Stimulated activated CD4-positive, alpha-beta T cell treated with anti-CD3 and anti-CD28 coated beads, Interleukin-12 subunit alpha, Interleukin-12 subunit beta, amount 100 ng/mL, for 24 hours (primary cell): ENCODE measurements at regions not wholly inside any gene's neighbourhood (a gene's known extent, or its start where the extent isn't known, plus 50 kb on each side); places are given as distances from the start of the nearest gene placed in this dataset.

Experiments used
- DNase-seq, 2 experiments: peaks; one replicate each; pipeline ENCODE4 v3.0.0-alpha.2; 2020; ENCODE audit warnings: low read depth in 2 of 2

GRCh38 chr14:86521843-86522242, 991.9 kb downstream of the FLRT2 start:
- DNase-seq, result no peak

GRCh38 chr14:86521031-86521730, 991.2 kb downstream of the FLRT2 start:
- DNase-seq, result no peak

- no peak for DNase-seq
These were observed 988.4 kb downstream of the FLRT2 start for GRCh38 chr14:86518298-86518697.

- DNase-seq, result no peak
These were observed 985.3 kb downstream of the FLRT2 start for GRCh38 chr14:86515195-86515594.

GRCh38 chr14:86513564-86513963, 983.6 kb downstream of the FLRT2 start:
- DNase-seq, result no peak

- DNase-seq, result no peak
These were observed 983.1 kb downstream of the FLRT2 start for GRCh38 chr14:86513056-86513455.

- DNase-seq, result no peak
These were observed 980.5 kb downstream of the FLRT2 start for GRCh38 chr14:86510491-86510890.

GRCh38 chr14:86505808-86506207, 975.9 kb downstream of the FLRT2 start:
- DNase-seq, result no peak

- DNase-seq, result no peak
These were observed 971.7 kb downstream of the FLRT2 start for GRCh38 chr14:86501611-86502010.

- DNase-seq, result no peak
These were observed 961.8 kb downstream of the FLRT2 start for GRCh38 chr14:86491743-86492142.

- no peak for DNase-seq
These were observed 951.2 kb downstream of the FLRT2 start for GRCh38 chr14:86481104-86481503.

- no peak for DNase-seq
These were observed 934.4 kb downstream of the FLRT2 start for GRCh38 chr14:86464341-86464740.

GRCh38 chr14:86462193-86462753, 932.3 kb downstream of the FLRT2 start:
- DNase-seq, result no peak

- DNase-seq, result no peak
These were observed 927.7 kb downstream of the FLRT2 start for GRCh38 chr14:86457481-86458135.

GRCh38 chr14:86450085-86450484, 920.1 kb downstream of the FLRT2 start:
- DNase-seq, result no peak

- DNase-seq, result no peak
These were observed 912.2 kb downstream of the FLRT2 start for GRCh38 chr14:86442135-86442534.

GRCh38 chr14:86430853-86431252, 900.9 kb downstream of the FLRT2 start:
- no peak for DNase-seq

GRCh38 chr14:86423214-86423613, 893.3 kb downstream of the FLRT2 start:
- DNase-seq, result no peak

GRCh38 chr14:86420131-86420530, 890.2 kb downstream of the FLRT2 start:
- DNase-seq, result no peak

GRCh38 chr14:86414146-86414545, 884.2 kb downstream of the FLRT2 start:
- no peak for DNase-seq

- DNase-seq, result no peak
These were observed 875.2 kb downstream of the FLRT2 start for GRCh38 chr14:86404989-86405649.

- DNase-seq, result no peak
These were observed 874.5 kb downstream of the FLRT2 start for GRCh38 chr14:86404425-86404824.

- DNase-seq, result no peak
These were observed 872.6 kb downstream of the FLRT2 start for GRCh38 chr14:86402545-86402944.
